DMS 273 (cell line): ENCODE measurements at regions not wholly inside any gene's neighbourhood (a gene's known extent, or its start where the extent isn't known, plus 50 kb on each side); places are given as distances from the start of the nearest gene placed in this dataset.

Experiments
- DNase-seq: peaks from one replicate; lab custom pipeline; 2025; ENCODE audit not compliant: unreplicated experiment; lab: John Stamatoyannopoulos, UW

- no peak for DNase-seq
These were observed 196.0 kb downstream of the DACT1 start for GRCh38 chr14:58833634-58834378.

- no peak for DNase-seq
These were observed 198.7 kb downstream of the DACT1 start for GRCh38 chr14:58836303-58836974.

- no peak for DNase-seq
These were observed 201.5 kb downstream of the DACT1 start for GRCh38 chr14:58839233-58839632.

GRCh38 chr14:58844544-58844943 lies 206.8 kb downstream of the DACT1 start:
- DNase-seq: no peak

GRCh38 chr14:58846682-58847465 lies 209.1 kb downstream of the DACT1 start:
- no peak for DNase-seq

GRCh38 chr14:58848365-58848764 lies 210.6 kb downstream of the DACT1 start:
- DNase-seq: no peak

GRCh38 chr14:58849601-58850000 lies 211.8 kb downstream of the DACT1 start:
- DNase-seq: no peak

- no peak for DNase-seq
These were observed 212.2 kb downstream of the DACT1 start for GRCh38 chr14:58850011-58850410.

GRCh38 chr14:58861586-58861985 lies 223.8 kb downstream of the DACT1 start:
- no peak for DNase-seq

- DNase-seq: peak; percentile 17
These were observed 224.8 kb downstream of the DACT1 start for GRCh38 chr14:58862416-58863160.

- no peak for DNase-seq
These were observed 226.0 kb downstream of the DACT1 start for GRCh38 chr14:58863661-58864345.

- peak; percentile 86 for DNase-seq
These were observed 227.2 kb downstream of the DACT1 start for GRCh38 chr14:58864751-58865513.

- peak; percentile 39 for DNase-seq
These were observed 227.9 kb downstream of the DACT1 start for GRCh38 chr14:58865514-58866281.

- DNase-seq: no peak
These were observed 228.6 kb downstream of the DACT1 start for GRCh38 chr14:58866391-58866790.

- no peak for DNase-seq
These were observed 233.2 kb downstream of the DACT1 start for GRCh38 chr14:58870961-58871360.

- DNase-seq: no peak
These were observed 233.8 kb downstream of the DACT1 start for GRCh38 chr14:58871573-58871972.

- no peak for DNase-seq
These were observed 234.3 kb downstream of the DACT1 start for GRCh38 chr14:58872061-58872460.

GRCh38 chr14:58873228-58873953 lies 235.6 kb downstream of the DACT1 start:
- DNase-seq: peak; percentile 17
